ENCODE measurements at regions not wholly inside any gene's neighbourhood (a gene's known extent, or its start where the extent isn't known, plus 50 kb on each side); places are given as distances from the start of the nearest gene placed in this dataset.
"Not testable (repeated sequence)": the region's sequence is repeated elsewhere in the genome, so short reads cannot be mapped to it uniquely, and the experiment has no call there.

- no peaks in the 10 kb centered on the region for H3K9me3 ChIP-seq (ENCODE audit: severe bottlenecking)
- H3K4me3 ChIP-seq (ENCODE audit: low read depth, low read length) = no peak overlapping the region
- H3K27ac ChIP-seq = no peak overlapping the region
- no peaks in the 10 kb centered on the region for H3K36me3 ChIP-seq
- H3K27me3 ChIP-seq (ENCODE audit: insufficient read depth, low read depth, severe bottlenecking) = no peaks in the 10 kb centered on the region
- no peak for DNase-seq
- no peak for TF ChIP-seq CTCF (IDR thresholded peaks at IDR 0.05; ENCODE audit: low read depth, low read length)
Observed at GRCh38 chr3:17823816-17824215, 81.4 kb upstream of the TBC1D5 start.

- H3K36me3 ChIP-seq = no peaks in the 10 kb centered on the region
- H3K9me3 ChIP-seq (ENCODE audit: severe bottlenecking) = no peaks in the 10 kb centered on the region
- H3K4me3 ChIP-seq (ENCODE audit: low read depth, low read length) = no peak overlapping the region
- no peak for TF ChIP-seq CTCF (IDR thresholded peaks at IDR 0.05; ENCODE audit: low read depth, low read length)
- H3K27ac ChIP-seq = no peak overlapping the region
- H3K27me3 ChIP-seq (ENCODE audit: insufficient read depth, low read depth, severe bottlenecking) = no peaks in the 10 kb centered on the region
- no peak for DNase-seq
Observed at GRCh38 chr3:17823036-17823435, 80.6 kb upstream of the TBC1D5 start.

GRCh38 chr3:17820704-17821103 is 78.3 kb upstream of the TBC1D5 start:
- no peaks in the 10 kb centered on the region for H3K36me3 ChIP-seq
- TF ChIP-seq CTCF (IDR thresholded peaks at IDR 0.05; ENCODE audit: low read depth, low read length) = no peak
- H3K4me3 ChIP-seq (ENCODE audit: low read depth, low read length) = no peak overlapping the region
- no peak overlapping the region for H3K27ac ChIP-seq
- no peaks in the 10 kb centered on the region for H3K27me3 ChIP-seq (ENCODE audit: insufficient read depth, low read depth, severe bottlenecking)
- no peak for DNase-seq
- no peaks in the 10 kb centered on the region for H3K9me3 ChIP-seq (ENCODE audit: severe bottlenecking)

GRCh38 chr3:17820275-17820674 is 77.8 kb upstream of the TBC1D5 start:
- H3K27ac ChIP-seq = no peak overlapping the region
- no peaks in the 10 kb centered on the region for H3K27me3 ChIP-seq (ENCODE audit: insufficient read depth, low read depth, severe bottlenecking)
- no peak for DNase-seq
- no peak for TF ChIP-seq CTCF (IDR thresholded peaks at IDR 0.05; ENCODE audit: low read depth, low read length)
- H3K4me3 ChIP-seq (ENCODE audit: low read depth, low read length) = no peak overlapping the region
- H3K9me3 ChIP-seq (ENCODE audit: severe bottlenecking) = no peaks in the 10 kb centered on the region
- H3K36me3 ChIP-seq = no peaks in the 10 kb centered on the region

- not testable (repeated sequence) for H3K9me3 ChIP-seq (ENCODE audit: severe bottlenecking); H3K27ac ChIP-seq; H3K27me3 ChIP-seq (ENCODE audit: insufficient read depth, low read depth, severe bottlenecking); DNase-seq; H3K36me3 ChIP-seq; H3K4me3 ChIP-seq (ENCODE audit: low read depth, low read length)
Observed at GRCh38 chr3:17817973-17818372, 75.5 kb upstream of the TBC1D5 start.

- DNase-seq = no peak
- no peaks in the 10 kb centered on the region for H3K36me3 ChIP-seq
- no peak for TF ChIP-seq CTCF (IDR thresholded peaks at IDR 0.05; ENCODE audit: low read depth, low read length)
- H3K4me3 ChIP-seq (ENCODE audit: low read depth, low read length) = no peak overlapping the region
- H3K27ac ChIP-seq = no peak overlapping the region
- no peaks in the 10 kb centered on the region for H3K9me3 ChIP-seq (ENCODE audit: severe bottlenecking)
- no peaks in the 10 kb centered on the region for H3K27me3 ChIP-seq (ENCODE audit: insufficient read depth, low read depth, severe bottlenecking)
Observed at GRCh38 chr3:17817545-17817944, 75.1 kb upstream of the TBC1D5 start.

- not testable (repeated sequence) for H3K27me3 ChIP-seq (ENCODE audit: insufficient read depth, low read depth, severe bottlenecking); H3K9me3 ChIP-seq (ENCODE audit: severe bottlenecking); DNase-seq; H3K27ac ChIP-seq; H3K4me3 ChIP-seq (ENCODE audit: low read depth, low read length); H3K36me3 ChIP-seq
Observed at GRCh38 chr3:17816839-17817238, 74.4 kb upstream of the TBC1D5 start.

- H3K9me3 ChIP-seq (ENCODE audit: severe bottlenecking); H3K4me3 ChIP-seq (ENCODE audit: low read depth, low read length); DNase-seq; H3K27me3 ChIP-seq (ENCODE audit: insufficient read depth, low read depth, severe bottlenecking); H3K36me3 ChIP-seq; H3K27ac ChIP-seq: not testable (repeated sequence)
Observed at GRCh38 chr3:17812328-17812727, 69.9 kb upstream of the TBC1D5 start.
